ENCODE measurements at regions not wholly inside any gene's neighbourhood (a gene's known extent, or its start where the extent isn't known, plus 50 kb on each side); places are given as distances from the start of the nearest gene placed in this dataset.
A peak's percentile ranks its signal among the peaks of the same experiment; 100 is the strongest.

DNA sequence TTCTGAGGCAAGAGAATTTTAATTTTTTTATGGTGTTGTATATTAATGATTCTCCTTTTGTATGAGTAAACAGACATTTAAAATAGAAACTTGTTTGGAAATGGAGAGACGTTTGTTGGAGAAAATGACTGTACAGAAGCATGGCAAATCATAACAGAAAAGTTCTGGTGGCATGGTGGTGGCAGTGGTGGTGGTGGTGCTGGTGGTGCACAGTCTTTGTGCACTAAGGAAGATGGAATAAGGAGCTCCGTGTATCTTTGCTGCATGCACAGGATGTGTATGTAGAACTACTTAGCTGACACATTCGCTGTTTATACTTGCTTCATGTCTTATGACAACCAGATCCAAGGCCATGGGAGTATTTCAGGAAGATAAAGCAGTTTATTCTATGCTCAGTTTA lies 294.9 kb downstream of the UTRN start:
- Mint-ChIP-seq H3K27me3 (ENCODE audit: insufficient read depth) (no peaks in the 10 kb centered on the region; the same call in 1 of the 2 replicates), H3K27ac (peak overlapping the region; percentile 23), H3K4me1 (ENCODE audit: low read depth) (peaks cover 55% of the 10 kb centered on the region), H3K9me3 (no peaks in the 10 kb centered on the region), H3K36me3 (ENCODE audit: low read depth) (peaks cover 27% of the 10 kb centered on the region), H3K4me3 (no peak overlapping the region)
- DNase-seq: no peak
- TF ChIP-seq, protein P1, sequence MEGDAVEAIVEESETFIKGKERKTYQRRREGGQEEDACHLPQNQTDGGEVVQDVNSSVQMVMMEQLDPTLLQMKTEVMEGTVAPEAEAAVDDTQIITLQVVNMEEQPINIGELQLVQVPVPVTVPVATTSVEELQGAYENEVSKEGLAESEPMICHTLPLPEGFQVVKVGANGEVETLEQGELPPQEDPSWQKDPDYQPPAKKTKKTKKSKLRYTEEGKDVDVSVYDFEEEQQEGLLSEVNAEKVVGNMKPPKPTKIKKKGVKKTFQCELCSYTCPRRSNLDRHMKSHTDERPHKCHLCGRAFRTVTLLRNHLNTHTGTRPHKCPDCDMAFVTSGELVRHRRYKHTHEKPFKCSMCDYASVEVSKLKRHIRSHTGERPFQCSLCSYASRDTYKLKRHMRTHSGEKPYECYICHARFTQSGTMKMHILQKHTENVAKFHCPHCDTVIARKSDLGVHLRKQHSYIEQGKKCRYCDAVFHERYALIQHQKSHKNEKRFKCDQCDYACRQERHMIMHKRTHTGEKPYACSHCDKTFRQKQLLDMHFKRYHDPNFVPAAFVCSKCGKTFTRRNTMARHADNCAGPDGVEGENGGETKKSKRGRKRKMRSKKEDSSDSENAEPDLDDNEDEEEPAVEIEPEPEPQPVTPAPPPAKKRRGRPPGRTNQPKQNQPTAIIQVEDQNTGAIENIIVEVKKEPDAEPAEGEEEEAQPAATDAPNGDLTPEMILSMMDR (IDR thresholded peaks at IDR 0.05): no peak

DNA sequence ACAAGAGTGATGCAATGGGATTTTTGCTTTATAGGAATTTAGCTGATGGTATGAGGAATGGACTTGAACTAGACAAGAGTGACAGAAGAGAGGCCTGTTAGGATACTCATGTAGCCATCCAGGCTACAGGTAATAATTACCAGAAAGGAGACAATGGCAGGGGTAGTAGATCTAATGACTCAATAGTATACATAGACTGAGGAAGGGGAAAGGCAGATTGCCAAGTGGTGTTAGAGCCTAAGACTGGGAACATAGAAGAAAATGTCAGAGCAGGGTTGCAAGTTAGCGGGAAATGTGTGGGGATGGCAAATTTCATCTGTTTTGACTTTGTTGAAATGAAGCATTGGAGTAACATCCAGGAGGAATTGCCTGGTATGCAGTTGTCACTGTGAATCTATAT lies 295.6 kb downstream of the UTRN start:
- no peaks in the 10 kb centered on the region for H3K9me3 Mint-ChIP-seq
- H3K27me3 Mint-ChIP-seq (ENCODE audit: insufficient read depth): no peaks in the 10 kb centered on the region; the same call in 1 of the 2 replicates
- no peak overlapping the region for H3K4me3 Mint-ChIP-seq
- DNase-seq: no peak
- peaks cover 27% of the 10 kb centered on the region for H3K36me3 Mint-ChIP-seq (ENCODE audit: low read depth)
- no peak overlapping the region; the same call in 1 of the 2 replicates for H3K27ac Mint-ChIP-seq
- peaks cover 56% of the 10 kb centered on the region for H3K4me1 Mint-ChIP-seq (ENCODE audit: low read depth)
- TF ChIP-seq, protein P1 (IDR thresholded peaks at IDR 0.05): no peak

DNA sequence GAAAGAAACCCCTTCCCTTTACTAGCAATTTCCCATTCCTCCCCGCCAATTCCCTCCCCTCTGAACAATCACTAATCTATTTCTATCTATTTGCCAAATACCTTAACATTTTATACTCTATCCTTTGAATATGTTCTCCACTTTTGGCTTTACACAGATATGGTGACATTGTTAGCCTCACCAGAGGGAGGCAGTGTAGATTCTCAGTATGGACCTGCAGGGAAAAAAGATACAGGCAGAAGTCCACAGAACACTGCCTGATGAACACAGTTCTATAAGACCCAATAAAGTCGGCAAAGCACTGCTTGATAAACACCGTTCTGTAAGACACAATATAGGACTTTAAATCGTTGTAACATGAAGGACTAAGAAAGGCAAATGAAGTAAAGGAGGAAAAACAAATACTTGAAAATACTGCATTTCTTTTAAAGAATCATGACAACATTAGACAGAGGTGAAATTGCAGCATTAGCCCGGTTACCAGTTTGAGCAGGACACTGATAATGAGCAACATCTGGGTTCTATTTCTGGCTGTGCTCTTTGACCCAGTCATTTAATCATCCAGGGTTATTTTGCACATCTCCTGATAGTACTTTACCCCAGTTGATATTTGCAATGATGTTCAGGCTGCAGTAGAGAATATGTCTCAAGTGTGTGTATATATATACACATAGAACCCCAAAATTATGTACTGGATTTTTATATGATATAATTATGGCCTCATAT lies 296.8 kb downstream of the UTRN start:
- no peaks in the 10 kb centered on the region; the same call in 1 of the 2 replicates for H3K27me3 Mint-ChIP-seq (ENCODE audit: insufficient read depth)
- peaks cover 24% of the 10 kb centered on the region for H3K36me3 Mint-ChIP-seq (ENCODE audit: low read depth)
- peak overlapping the region; percentile 20; the same call in 1 of the 2 replicates for H3K27ac Mint-ChIP-seq
- DNase-seq: peak; percentile 37
- H3K4me1 Mint-ChIP-seq (ENCODE audit: low read depth): peaks cover 68% of the 10 kb centered on the region
- no peaks in the 10 kb centered on the region for H3K9me3 Mint-ChIP-seq
- TF ChIP-seq, protein P1 (IDR thresholded peaks at IDR 0.05): peak; percentile 76
- H3K4me3 Mint-ChIP-seq: no peak overlapping the region; the same call in 1 of the 2 replicates

DNA sequence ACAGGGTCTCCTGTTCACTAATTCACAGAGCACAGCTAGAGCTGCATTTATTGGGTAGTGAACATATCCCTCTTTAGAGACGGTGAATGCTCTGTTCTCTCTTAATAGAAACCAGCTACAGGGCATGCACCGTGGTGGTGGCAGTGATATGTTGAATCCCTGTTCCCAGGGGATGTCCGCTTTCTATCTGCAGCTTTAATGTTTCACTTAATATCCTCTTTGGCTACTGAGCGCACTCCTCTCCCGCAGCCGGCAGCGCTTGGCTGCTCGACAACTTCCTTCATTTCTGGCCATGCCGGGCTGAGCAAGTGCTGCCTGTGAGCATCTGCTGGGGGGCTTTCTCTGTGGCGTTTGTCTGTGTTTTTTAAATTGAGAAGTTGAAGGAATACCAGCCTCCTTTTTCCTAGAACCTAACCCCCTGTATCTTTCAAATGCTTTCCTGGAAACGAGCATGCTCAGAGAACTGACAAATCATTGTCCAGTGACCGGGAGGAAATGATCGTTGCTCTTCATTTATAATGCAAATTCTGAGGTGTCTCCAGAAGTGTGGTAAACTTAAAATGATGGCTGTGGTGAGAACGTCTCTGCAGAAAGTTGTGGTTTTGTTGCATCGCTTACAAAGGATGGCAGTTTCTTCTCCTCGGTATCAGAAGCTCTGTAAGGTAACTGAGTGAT lies 297.9 kb downstream of the UTRN start:
- TF ChIP-seq, protein P1 (IDR thresholded peaks at IDR 0.05): no peak
- Mint-ChIP-seq H3K27ac (peak overlapping the region; percentile 1; the same call in 1 of the 2 replicates), H3K4me3 (peak overlapping the region; percentile 62), H3K9me3 (no peaks in the 10 kb centered on the region), H3K4me1 (ENCODE audit: low read depth) (peaks cover 78% of the 10 kb centered on the region), H3K27me3 (ENCODE audit: insufficient read depth) (no peaks in the 10 kb centered on the region; the same call in 1 of the 2 replicates), H3K36me3 (ENCODE audit: low read depth) (peaks cover 29% of the 10 kb centered on the region)
- DNase-seq: no peak

DNA sequence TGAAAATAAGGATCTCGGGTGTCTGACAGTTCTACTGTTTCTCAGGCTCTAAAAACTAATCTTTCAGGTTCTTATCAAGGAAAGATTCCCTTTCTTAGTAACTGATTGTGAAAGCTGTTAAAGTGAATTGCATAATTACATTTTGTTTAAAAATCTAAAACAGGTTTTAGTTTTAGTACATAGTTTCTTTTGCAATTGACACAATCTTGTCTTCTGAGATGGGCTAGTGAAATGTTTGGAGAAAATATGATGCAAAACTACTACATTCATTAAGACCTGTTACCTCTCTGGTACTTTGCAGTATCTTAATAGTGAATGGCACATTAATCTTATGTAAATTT lies 298.4 kb downstream of the UTRN start:
- Mint-ChIP-seq H3K4me3 (peak overlapping the region; percentile 62), H3K27ac (no peak overlapping the region)
- TF ChIP-seq, protein P1 (IDR thresholded peaks at IDR 0.05): no peak

More for the DNA sequence above, 298.4 kb downstream of the UTRN start:
- H3K36me3 Mint-ChIP-seq (ENCODE audit: low read depth): peaks cover 28% of the 10 kb centered on the region
- H3K4me1 Mint-ChIP-seq (ENCODE audit: low read depth): peaks cover 80% of the 10 kb centered on the region
- no peaks in the 10 kb centered on the region; the same call in 1 of the 2 replicates for H3K27me3 Mint-ChIP-seq (ENCODE audit: insufficient read depth)
- H3K9me3 Mint-ChIP-seq: no peaks in the 10 kb centered on the region
- DNase-seq: no peak

Measured in HFFc6 (cell line).